ENCODE measurements at regions not wholly inside any gene's neighbourhood (a gene's known extent, or its start where the extent isn't known, plus 50 kb on each side); places are given as distances from the start of the nearest gene placed in this dataset.

DNA sequence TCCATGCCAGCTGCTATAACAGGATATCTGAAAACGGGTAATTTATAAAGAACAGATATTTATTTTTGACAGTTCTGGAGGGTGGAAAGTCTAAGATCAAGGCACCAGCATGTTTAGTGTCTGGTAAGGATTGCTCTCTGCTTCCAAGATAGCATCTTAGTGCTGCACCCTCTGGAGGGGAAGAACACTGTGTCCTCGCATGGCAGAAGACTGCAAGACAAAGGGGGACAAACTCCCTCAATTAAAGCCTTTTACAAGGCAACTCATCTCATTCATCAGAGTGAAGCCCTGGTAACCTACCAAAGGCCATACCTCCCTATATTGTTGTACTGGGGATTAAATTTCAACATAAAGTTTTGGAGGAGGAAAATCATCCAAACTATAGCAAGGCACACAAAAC is 298.9 kb upstream of the EDIL3 start:
- DNase-seq, result no peak

DNA sequence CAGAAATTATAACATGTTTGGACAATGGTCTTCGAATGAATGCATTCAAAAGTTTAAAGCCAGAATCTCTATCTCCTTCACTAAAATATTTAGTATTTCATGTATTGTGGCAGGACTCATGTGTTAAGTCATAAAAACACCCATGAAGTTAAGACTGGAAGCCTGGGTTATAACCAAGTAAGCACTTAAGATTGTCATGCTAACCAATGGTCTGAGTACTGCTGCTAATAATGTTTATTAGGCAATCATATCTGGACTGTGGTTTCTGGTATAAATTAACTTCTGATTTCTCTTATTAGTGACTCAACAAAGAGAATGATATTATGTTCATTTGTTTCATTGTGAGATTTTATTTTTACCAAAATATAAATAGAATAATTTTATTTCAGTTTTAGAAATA is 297.9 kb upstream of the EDIL3 start:
- DNase-seq, result no peak

DNA sequence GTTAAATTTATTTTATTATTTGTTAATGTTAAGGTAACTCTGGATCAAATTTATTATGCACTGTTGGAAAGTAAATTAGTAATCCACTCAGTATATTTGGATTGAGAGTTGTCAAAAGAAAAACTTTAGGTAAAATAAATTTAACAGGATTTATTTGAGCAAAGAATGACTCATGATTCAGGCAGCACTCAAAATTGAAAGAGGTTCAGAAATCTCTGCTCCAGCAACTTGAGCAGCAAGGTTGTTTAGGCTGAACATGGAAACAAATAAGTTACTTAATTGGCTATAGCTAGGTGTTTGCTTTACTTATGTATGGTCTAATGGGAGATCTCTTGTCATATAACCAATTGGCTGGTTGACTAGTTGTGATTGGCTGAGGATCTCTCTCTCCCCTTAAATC is 296.2 kb upstream of the EDIL3 start:
- DNase-seq, result no peak

DNA sequence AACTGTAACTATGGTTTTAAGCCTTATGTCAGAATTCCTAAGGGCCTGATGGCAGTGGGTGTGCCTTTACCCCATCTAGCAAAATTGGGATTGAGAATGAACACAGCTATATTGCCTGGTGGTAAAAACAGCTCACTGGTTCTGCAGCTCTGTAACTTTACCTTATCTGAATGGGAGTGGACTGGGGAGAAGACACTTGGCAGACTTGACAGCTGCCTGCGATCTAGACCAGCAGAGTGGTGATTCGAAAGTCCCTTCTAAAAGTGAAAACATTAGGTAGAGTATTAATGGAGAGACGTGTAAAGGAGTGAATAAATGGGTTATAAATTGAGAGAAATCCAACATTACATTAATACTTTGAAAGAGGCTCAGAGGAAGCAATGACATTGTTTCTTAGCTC is 289.1 kb upstream of the EDIL3 start:
- no peak for DNase-seq

DNA sequence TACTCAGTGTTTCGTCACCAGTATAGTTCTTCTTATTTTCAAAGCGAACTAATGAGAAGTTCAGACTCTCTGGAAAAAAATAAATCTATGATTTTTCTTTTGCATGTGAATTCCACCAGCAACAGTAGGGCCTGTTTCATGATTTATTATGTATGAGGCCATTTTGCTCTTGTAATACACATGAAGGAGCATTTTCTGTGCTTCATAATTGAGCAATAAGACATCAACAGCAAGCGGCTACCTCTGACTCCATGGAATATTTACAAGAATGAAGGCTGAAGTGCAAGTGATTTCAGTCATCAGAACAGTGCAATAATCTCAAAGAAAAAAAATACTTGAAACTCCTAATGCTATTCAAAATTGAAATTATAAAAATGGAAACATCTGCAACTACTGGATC is 282.9 kb upstream of the EDIL3 start:
- no peak for DNase-seq

DNA sequence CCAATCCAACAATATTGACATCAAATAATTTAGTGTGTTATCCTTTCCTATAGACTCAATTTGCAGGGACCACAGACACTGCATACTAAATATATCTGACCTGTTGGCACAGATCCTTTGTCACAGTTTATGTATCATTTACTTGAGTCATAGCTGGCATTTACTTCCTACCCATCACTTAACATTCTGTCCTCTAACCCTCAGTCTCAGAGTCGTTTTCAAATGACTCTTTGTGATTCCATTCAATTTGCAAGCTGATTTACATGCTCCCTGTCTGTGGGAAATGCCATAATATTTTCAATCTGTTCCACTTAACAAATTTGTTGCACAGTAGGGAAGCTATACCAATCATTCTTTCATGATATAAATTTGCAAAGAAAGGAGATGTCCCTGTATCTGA is 265.7 kb upstream of the EDIL3 start:
- DNase-seq, result no peak

DNA sequence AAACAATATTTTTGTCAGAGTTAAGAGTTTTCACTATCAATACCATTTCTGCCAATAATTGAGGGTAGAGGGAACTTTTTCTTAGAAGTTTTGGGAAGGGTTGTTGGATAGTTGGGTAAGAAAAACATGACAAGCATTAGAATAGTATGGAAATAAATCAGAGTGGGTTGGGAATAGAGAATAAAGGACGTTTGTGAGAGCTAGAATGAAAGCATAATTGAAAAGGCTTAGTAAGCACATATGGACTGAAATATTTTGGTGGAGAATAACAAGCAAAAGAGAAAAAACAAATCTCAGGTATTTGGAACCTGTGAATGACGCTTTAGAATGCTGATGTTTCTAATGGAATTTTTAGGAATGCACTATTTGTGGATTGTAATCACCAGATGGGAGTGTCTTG is 262.9 kb upstream of the EDIL3 start:
- no peak for DNase-seq

DNA sequence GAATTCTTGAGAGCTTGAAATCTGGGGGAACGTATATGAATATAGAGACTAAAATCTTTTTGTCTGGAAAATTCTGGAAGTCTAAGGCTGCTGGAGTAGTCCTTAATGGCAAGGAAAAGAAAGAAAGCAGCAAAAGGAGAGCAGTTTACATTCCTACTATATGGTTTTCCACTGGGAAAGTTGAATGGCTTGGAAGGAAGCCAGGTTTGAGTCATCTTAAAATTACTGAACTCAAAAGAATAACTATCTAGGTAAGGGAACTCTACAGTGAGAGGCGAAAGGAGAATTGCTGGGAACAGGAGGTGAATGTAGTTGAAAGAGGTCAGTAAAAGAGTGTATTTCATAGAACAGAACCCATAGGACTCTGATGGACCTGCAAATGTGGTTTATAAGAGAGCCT is 258.1 kb upstream of the EDIL3 start:
- DNase-seq, result no peak

DNA sequence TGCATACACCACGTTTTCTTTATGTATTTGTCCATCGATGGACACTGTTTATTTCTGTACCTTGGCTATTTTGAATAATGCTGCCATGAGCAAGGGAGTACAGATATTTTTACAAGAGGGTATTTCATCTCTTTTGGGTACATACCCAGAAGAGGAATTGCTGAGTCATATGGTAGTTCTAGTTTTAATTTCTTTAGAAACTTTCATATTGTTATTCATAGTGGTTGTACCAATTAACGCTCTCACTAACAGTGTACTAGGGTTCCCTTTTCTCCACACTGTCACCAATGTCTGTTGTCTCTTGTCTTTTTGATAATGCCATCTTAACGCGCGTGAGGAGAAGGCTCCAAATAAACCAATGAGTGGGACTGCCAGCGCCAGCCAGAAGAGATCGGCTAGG is 257.6 kb upstream of the EDIL3 start:
- no peak for DNase-seq

DNA sequence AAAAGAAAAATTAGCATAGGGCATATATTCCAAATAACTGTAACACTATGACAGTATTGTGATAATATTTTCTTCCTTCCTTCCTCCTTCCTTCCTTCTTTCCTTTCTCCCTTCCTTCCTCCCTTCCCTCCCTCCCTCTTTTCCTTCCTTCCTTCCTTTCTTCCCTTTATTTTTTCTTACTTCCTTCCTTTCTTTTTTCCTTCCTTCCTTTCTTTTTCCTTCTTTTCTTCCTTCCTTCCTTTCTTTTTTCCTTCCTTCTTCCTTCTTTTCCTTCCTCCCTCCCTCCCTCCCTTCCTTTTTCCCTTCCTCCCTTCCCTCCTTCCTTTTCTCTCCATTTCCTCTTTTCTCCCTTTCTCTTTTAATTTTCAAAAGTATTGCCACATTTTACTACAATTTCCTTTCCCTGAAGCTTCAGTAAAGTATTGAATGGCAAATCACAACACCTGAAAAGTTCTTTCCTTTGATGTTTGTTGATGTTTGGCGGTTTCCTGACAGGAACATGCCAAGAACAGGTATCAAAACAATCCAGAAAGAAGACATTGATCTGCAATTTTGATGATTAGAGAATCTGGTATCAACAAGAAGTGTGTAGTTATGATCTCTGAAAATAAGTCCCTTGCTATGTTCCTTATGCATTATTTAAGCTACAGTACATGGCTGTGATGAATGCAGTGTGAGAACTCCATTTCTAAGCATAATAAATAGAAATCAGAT is 253.1 kb upstream of the EDIL3 start:
- DNase-seq, result no peak

DNA sequence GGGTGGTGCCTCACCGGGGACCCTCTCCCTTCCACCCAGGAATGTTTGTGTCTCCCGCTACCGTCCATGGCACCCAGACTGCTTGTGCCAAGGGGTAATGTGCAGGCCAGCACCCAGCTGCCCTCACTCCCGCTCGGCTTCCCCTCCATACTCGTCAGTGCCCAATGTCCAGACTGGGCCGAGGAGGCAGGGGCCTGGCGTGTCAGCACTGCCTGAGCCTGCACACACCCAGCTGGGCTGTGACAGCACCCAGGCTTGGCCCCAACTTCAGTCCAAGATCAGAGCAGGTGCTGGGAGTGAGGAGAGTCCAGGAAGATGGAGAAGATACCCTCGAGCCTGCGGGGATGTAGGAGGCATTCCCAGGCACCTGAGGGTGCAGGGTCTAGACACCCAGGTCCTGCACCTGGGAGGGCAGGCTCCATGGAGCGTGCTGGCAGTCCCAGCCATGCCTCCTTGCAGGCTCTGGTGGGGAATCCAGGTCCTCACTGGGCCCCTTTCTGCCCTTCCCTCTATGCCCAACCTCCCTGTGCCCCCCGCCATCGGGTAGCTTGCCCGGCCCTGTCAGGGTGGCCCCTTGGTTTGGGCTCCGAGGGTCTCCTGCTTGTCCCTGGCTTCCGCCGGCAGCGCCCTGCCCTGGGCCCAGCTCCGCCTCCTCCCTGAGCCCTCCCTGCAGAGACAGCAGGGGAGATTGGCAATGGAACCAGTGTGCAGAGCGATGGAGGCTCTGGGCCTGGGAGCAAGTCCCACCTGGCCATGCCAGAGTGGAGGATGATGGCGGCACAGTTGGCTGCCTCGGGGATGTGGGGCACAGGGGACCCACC is 250.8 kb upstream of the EDIL3 start:
- no peak for DNase-seq

DNA sequence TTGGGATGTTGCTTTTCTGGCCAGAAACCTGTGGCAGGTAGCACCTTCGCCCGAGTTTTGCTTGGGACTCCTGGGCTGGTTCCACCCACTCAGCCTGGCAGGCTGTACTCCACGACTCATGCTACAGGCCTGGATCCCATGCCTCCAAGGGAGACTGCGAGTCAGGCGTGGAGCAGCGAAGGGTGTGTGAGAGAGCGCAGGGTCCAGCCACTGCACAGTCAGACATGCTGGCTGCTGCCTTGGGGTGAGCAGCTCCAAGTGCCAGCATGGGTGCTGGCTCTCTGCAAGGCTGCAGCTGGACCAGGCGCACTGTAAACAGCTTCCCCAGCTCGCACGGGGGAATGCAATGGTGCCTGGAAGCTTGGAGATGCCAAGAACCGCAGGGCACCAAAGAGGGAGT is 249.6 kb upstream of the EDIL3 start:
- no peak for DNase-seq

DNA sequence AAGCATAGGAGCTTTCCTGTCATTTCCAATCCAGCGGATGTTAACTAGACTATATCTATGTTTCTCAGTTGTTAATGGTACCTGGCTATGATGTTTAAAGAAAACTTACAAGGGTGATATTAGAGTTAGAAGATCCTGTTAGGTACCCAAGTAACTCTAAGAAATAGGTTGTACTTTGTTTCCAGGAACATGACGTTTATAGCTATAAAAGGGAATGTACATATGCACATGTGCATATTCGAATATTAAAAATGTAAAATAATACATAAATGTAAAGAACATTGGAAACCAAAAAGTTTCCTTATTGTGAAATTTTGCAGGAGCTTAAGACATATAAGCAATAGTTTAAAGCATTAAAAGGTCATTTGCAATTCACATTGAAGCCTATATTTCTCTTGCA is 247.7 kb upstream of the EDIL3 start:
- no peak for DNase-seq

DNA sequence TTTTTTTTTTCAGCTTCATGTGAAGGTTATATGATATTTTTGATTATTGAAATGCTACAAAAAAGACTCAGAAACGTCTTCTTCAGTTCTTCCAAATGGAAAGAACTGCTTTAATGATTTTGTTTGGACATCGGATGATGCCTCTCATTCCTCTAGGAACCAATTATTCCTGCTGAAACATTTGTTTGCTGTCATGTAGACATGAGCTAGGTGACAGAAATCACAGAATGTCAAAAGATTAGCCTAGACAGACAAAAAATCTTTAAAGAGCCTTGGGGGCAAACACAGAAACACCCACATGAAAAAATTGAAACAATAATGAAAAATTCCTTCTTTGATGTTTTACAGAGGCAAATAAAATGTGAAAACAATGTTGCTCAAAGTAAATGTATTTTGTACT is 244.2 kb upstream of the EDIL3 start:
- no peak for DNase-seq

DNA sequence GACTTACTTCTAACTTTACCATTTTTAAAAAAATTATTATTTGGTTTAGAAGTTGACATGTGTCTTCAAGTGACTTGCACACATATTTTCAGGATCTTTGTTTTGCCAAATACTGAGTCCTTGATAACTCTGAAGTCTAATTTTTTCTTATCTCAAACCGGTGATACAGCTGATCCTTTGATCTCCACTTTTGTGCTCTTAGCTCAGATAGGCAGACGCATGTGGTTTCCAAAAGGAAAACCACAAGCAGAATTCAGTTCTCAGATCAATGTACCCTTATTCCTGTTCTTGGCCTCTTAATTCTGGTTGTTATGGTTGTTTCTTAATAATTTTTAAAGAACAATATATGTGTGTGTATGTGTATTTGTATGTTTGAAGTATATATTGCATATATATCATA is 238.3 kb upstream of the EDIL3 start:
- no peak for DNase-seq

DNA sequence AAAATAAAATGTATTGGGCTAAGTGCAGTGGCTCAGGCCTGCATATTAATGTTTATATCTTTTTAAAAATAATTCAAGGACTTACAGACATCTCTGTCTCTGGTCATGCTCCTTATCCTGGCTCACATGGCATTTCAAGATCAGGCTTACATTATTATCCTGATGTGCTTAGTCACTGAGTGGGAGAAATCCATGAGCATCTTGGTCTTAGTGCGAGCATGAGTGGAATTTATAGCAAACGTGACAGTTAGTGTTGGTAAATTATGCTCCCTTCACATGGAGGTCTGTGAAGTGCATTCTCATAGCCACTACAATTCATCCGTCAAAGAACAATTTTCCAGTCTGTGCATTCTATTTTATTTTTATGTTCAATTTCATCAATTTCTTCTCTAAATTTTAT is 237.8 kb upstream of the EDIL3 start:
- DNase-seq, result no peak

DNA sequence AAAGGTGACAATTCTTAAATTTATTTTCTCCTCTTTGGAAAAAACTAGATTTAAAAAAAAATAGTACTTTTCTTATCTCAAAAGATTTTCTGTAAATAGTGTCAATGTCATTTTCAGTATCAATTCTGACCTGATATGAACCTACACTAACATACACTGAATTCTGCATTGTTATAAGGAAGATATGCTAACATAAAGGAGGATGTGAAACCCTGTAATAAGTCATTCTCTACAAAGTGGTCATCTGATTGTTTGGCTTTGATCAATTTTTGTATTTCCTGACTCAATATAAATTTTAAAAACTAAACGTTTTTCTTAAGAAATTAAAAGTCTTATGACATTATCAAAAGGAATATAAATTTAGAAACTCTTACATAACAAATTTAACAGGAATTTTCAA is 233.6 kb upstream of the EDIL3 start:
- no peak for DNase-seq

DNA sequence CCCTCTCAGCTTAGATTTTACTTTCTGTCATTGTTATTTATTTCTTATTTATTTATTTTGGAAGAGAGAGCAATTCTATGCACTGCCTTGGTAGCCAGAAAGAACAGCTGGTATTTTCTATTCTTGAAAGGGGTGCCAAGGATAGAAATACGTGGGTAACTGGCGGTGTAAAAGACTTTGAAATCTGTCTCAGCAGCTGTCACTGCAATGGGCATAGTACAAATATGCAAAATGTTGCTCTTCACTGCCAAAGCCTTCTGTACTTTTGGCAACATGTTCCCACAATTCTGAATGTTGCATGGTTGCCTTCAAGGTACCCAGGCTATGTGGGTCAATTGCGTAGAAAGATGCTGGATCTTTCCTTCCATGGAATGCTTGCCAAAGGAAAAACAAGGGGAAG is 230.2 kb upstream of the EDIL3 start:
- no peak for DNase-seq

DNA sequence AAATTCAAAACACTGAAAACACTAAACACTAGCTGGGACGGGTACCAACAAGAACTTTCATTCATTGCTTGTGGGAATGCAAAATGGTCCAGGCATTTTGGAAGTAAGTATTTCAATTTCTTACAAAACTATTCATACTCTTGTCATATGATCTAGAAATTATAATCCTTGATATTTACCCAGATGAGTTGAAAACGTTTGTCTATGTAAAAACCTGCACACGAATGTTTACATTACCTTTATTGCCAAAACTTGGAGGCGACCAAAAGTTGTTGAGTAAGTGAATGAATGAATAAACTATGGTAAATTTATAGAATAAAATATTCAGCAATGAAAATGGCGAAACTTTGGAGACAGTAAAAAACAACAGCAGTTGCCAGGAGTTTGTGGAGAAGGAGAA is 222.1 kb upstream of the EDIL3 start:
- DNase-seq, result no peak

DNA sequence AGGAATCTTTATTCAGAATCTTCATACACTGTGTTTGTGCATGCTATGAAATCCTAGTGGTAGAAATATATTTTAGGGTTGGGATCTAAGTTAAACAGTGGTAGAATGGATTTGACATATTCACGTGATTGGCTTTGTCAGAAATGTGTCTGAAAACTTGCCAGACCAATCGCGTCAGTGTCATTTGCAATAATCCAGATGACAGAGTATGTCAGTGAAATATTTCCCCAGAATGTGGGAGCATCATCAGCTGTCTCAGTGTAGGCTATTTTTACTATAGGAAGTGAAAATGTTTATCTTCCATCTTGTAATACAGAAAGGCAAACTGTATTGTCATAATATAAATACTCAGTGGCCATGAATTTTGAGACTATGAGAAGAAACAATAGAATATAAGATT is 220.6 kb upstream of the EDIL3 start:
- no peak for DNase-seq

DNA sequence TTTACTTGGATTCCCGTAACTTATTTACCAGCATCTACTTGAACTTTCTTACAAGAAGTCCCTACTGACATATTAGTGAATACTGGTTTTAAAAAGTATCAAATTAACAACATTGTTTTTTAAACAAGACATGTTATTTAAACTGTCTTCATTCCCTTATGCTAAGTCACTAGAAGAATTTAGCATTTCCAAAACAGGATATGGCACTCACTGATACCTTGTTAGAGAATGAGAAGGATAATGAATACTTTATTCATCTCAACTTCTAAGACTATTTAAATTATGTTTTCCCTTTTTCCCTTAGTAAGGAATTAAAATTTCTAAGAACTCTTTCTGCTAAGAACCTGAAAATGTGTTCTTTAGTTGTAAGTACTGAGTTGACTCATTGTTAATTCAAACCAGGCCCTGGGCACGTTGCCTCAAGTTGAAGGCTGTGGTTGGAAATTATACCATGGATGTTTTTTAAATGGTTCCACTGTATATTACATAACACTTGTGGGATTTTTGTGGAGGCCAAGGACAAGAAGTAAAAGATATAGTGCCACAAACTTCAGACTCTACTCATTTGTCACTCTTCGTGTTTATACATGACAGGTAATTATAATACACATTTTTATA is 219.0 kb upstream of the EDIL3 start:
- no peak for DNase-seq

DNA sequence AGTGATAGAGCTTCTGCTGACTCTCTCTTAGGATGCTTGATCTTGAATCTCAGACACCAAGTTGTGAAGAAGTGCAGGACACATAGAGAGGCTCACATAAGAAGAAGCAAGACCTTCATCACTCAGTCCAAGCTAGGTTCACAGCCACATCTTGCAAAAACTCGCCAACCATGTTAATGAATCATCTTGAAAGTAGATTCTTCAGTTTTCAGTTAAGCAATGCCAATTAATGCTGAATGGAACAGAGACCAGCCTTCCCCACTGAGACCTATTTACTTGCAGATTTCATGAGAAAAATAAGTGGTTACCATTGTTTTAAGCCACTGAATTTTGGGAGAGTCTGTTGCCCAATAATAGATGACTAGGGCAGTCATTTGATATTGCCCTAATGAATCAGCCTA is 217.7 kb upstream of the EDIL3 start:
- DNase-seq, result no peak

DNA sequence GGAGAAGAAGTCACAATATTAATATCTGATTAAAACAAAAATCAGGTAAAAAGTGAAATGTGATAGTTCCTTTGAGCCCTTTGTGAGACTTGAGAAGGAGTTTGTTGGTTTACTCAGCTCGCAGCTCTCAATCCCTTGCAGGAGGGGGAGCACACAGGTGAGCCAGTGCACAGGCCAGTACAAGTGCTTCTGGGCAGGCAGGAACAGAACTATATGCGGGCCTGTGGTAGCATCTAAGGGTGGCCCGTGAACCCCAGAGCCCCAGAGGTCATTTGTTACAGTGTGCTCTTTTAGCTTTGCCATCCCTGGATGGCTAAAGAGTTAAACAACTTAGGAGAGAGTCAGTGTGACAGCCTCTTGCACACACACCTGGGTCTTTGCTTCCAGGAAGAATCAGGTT is 215.3 kb upstream of the EDIL3 start:
- DNase-seq, result no peak

DNA sequence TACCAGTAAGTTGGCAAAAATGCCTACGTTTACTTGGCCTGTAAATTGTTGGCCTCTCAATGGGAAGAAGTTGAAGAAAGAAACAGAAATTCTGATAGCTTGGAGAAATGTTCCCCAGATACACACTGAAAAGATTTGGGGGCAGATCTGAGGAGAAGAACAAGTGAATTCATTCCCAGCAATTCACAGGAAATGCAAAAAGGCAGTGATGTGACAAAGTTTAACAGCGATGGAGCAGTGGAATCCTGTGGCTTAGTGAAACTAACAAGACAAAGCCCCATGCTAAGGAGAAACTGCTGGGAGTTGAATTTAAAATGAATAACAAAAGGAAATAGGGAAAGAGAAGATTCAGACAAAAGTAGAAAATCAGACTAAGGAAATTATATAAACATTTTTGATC is 213.2 kb upstream of the EDIL3 start:
- no peak for DNase-seq

DNA sequence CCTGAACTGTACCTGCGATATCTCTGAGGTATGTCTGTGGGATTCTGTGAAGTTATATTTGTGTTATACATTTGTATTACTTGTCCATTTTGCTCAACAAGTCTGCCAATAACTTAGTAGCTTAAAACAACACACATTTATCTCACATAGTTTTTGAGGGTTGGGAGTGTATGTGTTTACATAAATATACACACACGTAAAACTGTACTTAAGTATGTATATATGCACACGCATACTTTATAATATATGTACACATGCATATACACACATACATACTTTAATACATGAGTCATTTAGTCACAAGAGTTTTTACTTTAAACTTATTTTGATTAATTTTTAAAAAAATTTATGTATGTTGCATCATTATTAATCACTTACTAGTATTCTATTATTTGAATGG is 205.9 kb upstream of the EDIL3 start:
- no peak for DNase-seq

All from SHP77 treated with DMSO at 0.1 percent for 48 hours (cell line).